ENCODE measurements at regions not wholly inside any gene's neighbourhood (a gene's known extent, or its start where the extent isn't known, plus 50 kb on each side); places are given as distances from the start of the nearest gene placed in this dataset.
"Not testable (repeated sequence)": the region's sequence is repeated elsewhere in the genome, so short reads cannot be mapped to it uniquely, and the experiment has no call there.

GRCh38 chr3:106103383-106103782 lies 234.6 kb upstream of the CBLB start:
- no peak overlapping the region for H3K4me3 ChIP-seq (ENCODE audit: low read depth, low read length)
- peak; percentile 53 for DNase-seq (ENCODE audit: low read depth)
- TF ChIP-seq, protein P1, sequence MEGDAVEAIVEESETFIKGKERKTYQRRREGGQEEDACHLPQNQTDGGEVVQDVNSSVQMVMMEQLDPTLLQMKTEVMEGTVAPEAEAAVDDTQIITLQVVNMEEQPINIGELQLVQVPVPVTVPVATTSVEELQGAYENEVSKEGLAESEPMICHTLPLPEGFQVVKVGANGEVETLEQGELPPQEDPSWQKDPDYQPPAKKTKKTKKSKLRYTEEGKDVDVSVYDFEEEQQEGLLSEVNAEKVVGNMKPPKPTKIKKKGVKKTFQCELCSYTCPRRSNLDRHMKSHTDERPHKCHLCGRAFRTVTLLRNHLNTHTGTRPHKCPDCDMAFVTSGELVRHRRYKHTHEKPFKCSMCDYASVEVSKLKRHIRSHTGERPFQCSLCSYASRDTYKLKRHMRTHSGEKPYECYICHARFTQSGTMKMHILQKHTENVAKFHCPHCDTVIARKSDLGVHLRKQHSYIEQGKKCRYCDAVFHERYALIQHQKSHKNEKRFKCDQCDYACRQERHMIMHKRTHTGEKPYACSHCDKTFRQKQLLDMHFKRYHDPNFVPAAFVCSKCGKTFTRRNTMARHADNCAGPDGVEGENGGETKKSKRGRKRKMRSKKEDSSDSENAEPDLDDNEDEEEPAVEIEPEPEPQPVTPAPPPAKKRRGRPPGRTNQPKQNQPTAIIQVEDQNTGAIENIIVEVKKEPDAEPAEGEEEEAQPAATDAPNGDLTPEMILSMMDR (IDR thresholded peaks at IDR 0.05; ENCODE audit: insufficient read depth, low read depth, low read length): no peak

DNA sequence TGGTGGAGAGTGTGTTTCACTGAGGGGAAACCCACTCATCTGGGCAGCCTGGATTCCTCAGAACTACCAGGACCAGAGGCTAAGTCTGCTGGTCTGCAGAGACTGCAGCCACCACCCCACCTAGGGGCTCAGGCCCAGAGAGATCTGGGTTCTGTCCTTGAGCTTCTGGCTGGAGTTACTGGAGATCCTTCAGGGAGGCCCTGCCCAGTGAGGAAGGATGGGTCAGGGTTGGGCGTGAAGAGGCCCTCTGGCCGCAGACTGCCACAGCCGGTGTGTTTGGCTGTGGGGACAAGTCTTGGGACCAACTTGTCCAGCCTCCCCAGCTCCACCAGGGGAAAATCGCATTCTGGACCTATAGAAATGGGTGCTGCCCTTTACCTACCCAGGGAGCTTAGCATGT lies 235.3 kb upstream of the CBLB start:
- TF ChIP-seq, protein P1 (IDR thresholded peaks at IDR 0.05; ENCODE audit: insufficient read depth, low read depth, low read length): no peak
- no peak for DNase-seq (ENCODE audit: low read depth)
- H3K4me3 ChIP-seq (ENCODE audit: low read depth, low read length): no peak overlapping the region

- no peak for DNase-seq (ENCODE audit: low read depth)
- H3K4me3 ChIP-seq (ENCODE audit: low read depth, low read length): no peak overlapping the region
- TF ChIP-seq, protein P1 (IDR thresholded peaks at IDR 0.05; ENCODE audit: insufficient read depth, low read depth, low read length): no peak
Observed at GRCh38 chr3:106108925-106109324, 240.1 kb upstream of the CBLB start.

GRCh38 chr3:106112561-106112960 lies 243.7 kb upstream of the CBLB start:
- not testable (repeated sequence) for H3K4me3 ChIP-seq (ENCODE audit: low read depth, low read length); DNase-seq (ENCODE audit: low read depth)

DNA sequence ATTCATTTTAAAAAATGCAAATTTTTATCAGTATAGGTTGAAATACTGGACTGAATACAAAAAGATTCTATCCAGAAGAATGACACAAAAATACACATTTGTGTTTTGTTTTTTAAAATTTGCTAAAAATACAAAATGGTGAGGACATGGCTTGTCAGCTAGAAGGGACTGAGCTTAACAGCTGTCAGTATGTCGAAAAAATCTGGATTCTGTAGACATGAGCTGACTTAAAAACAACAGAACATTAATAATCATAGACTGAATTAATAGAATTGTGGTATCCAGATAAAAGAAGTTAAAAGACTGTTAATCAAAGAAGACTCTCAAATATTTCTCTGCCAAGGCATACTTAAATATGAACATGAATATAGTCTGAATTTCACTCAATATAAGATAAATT lies 244.9 kb upstream of the CBLB start:
- DNase-seq (ENCODE audit: low read depth): no peak
- TF ChIP-seq, protein P1 (IDR thresholded peaks at IDR 0.05; ENCODE audit: insufficient read depth, low read depth, low read length): no peak
- H3K4me3 ChIP-seq (ENCODE audit: low read depth, low read length): no peak overlapping the region

- no peak overlapping the region for H3K4me3 ChIP-seq (ENCODE audit: low read depth, low read length)
- DNase-seq (ENCODE audit: low read depth): peak; percentile 78
- TF ChIP-seq, protein P1 (IDR thresholded peaks at IDR 0.05; ENCODE audit: insufficient read depth, low read depth, low read length): no peak
Observed at GRCh38 chr3:106114220-106114619, 245.4 kb upstream of the CBLB start.

- peak; percentile 83 for DNase-seq (ENCODE audit: low read depth)
- H3K4me3 ChIP-seq (ENCODE audit: low read depth, low read length): no peak overlapping the region
- TF ChIP-seq, protein P1 (IDR thresholded peaks at IDR 0.05; ENCODE audit: insufficient read depth, low read depth, low read length): no peak
Observed at GRCh38 chr3:106114848-106115247, 246.0 kb upstream of the CBLB start.
